Middle frontal gyrus (tissue), 1 donor: ENCODE measurements at regions not wholly inside any gene's neighbourhood (a gene's known extent, or its start where the extent isn't known, plus 50 kb on each side); places are given as distances from the start of the nearest gene placed in this dataset.
"Not testable (repeated sequence)": the region's sequence is repeated elsewhere in the genome, so short reads cannot be mapped to it uniquely, and the experiment has no call there.

ENCODE experiments used
- DNase-seq: peaks from one replicate; pipeline ENCODE4 v3.0.0-alpha.2; 2015; ENCODE audit warnings: low spot score; ENCODE audit errors: extremely low spot score

DNA sequence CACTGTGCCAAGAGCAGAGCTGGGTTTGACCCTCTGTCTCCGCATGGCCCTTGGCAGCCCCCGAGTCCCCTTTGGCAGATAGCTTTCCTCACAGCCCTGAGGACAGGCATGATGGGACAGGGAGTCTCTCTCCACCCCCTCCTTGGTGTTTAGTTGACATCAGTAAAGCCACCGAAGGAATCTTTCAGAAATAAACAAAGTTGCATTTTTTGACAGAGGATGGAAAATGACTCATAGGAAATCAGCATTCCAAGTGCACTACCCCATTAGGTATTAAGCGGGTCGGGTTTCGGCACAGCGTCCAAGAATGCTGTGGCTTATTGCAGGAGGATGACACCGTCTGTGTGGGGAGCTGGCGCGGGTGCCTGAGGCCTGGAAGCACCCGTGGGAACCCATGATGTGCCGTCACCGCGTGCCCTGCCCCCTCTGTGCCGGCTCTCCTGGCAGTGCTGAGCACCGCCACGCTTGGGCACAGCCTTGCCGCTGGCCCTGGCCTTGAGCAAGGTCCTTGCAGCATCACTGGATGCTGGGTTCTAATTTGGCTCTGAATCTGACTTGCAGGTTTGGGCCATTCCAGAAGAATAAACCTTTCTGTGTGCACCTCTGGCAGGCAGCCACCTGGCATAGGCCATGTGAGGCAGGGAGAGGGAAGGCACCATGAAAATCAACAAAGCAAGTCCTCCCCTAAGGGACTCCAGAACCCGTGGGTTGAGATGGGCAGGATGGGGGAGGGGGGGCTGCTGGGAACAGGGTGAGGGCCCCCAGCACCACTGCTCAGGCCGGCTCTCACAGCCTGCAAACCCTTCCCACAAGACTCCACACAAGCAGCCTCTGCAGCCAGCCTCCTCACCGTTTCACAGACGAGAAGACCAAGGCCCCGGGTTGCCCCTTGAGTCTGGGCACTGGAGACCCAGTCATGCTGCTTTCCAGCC is 50.5 kb upstream of the ZNF469 start:
- DNase-seq: no peak

DNA sequence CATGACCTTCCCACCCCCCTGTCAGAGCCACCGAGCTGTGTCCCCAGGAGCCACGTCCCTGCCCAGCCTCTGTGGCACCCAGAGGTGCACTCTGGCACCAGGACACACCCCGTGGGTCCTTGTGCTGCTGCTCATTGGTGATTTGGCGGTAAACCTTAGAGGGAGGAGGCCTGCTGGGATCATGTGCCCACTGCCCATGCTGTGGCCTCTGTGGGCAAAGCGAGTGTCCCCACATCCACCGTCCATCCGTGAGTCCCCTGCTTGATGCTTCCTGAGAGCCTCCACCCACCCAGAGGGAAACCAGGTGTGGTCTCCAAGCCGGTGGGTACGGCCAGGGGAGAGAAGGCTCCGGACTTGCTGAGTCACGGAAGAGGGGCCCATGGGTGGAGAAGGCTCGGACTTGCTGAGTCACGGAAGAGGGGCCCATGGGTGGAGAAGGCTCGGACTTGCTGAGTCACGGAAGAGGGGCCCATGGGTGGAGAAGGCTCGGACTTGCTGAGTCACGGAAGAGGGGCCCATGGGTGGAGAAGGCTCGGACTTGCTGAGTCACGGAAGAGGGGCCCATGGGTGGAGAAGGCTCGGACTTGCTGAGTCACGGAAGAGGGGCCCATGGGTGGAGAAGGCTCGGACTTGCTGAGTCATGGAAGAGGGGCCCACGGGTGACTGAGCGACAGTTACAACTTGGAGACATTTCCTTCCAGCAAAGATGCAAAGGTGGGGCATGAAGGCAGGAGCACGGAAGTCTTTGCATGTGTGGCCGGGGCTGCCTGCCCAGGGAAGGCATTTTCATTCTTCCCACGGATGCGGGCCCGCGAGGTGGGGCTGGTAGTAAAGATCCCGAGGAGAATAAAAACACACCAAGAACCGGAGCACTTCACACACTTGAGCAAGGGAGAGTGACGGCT is 49.6 kb upstream of the ZNF469 start:
- DNase-seq: not testable (repeated sequence)
